Ovary (tissue), 7 donors: ENCODE measurements at regions not wholly inside any gene's neighbourhood (a gene's known extent, or its start where the extent isn't known, plus 50 kb on each side); places are given as distances from the start of the nearest gene placed in this dataset.

Experiments
- DNase-seq, 5 donors: peaks; one replicate each; pipeline ENCODE4 v3.0.0-alpha.2; 2019 to 2020
- H3K27ac ChIP-seq, 2 donors: fragments of 200-600 bp; one replicate each; pipeline versions ENCODE4 v1.5.1 to v1.8.0; 2019 to 2022
- H3K27me3 ChIP-seq: fragments of 200-600 bp; one replicate; pipeline ENCODE4 v1.8.0; 2022
- H3K36me3 ChIP-seq: fragments of 200-600 bp; sonication (generic); one replicate; pipeline ENCODE4 v1.5.1; 2019
- H3K4me1 ChIP-seq: one replicate; pipeline ENCODE4 v1.8.1; 2013; ENCODE audit warnings: mild to moderate bottlenecking, moderate library complexity; ENCODE audit not compliant: insufficient read depth
- H3K4me3 ChIP-seq: fragments of 200-600 bp; sonication (generic); one replicate; pipeline ENCODE4 v1.5.1; 2017
- H3K9me3 ChIP-seq, 2 donors: fragments of 200-600 bp in 1 of 2; sonication (generic) in 1 of 2; one replicate each; pipeline versions ENCODE4 v1.5.1 to v1.8.1; 2013 to 2019; ENCODE audit warnings: mild to moderate bottlenecking in 1 of 2, moderate library complexity in 1 of 2
- EP300 ChIP-seq: sonication (generic); formaldehyde crosslinking; IDR thresholded peaks from one replicate; pipeline ENCODE4 v1.6.1; 2017; ENCODE audit warnings: antibody characterized with exemption
- POLR2A ChIP-seq: fragments of 450-650 bp; IDR thresholded peaks from one replicate; pipeline ENCODE4 v1.6.1; 2017; ENCODE audit warnings: antibody characterized with exemption, mild to moderate bottlenecking, moderate library complexity
- WGBS, 3 donors: extraction: QIAGEN DNeasy Blood & Tissue Kit in 1 of 3; methylation state at CpG; one replicate each; pipeline versions ENCODE4 v1.1.5 to v1.1.7; 2013 to 2017; 5-methylcytosine and 5-hydroxymethylcytosine counted together
- intact Hi-C, 4 donors: fragments of 100-400 bp; cut with DNase I; formaldehyde crosslinking; loops; one replicate each; pipeline versions ENCODE4 v1.11.0 to v1.15.1; 2022 to 2023
- TF ChIP-seq, protein P1 (sequence below), 3 donors: fragments of 450-650 bp in 2 of 3; fragments of 200-600 bp in 1 of 3; IDR thresholded peaks; one replicate each; pipeline versions ENCODE4 v1.5.1 to v1.8.0; 2016 to 2022; ENCODE audit warnings: antibody characterized with exemption in 3 of 3, mild to moderate bottlenecking in 1 of 3
- donor health status: DM: no; HTN: no; CAD: no; lungs with moderate emphysema.
- donor health status: DM: no; HTN: no; CAD: no.
- donor health status: Bipolar disorder and iron deficiency.
- donor health status: DM: no; HTN: no; CAD: no.
- donor health status: DM: yes; HTN: yes; CAD: no.

DNA sequence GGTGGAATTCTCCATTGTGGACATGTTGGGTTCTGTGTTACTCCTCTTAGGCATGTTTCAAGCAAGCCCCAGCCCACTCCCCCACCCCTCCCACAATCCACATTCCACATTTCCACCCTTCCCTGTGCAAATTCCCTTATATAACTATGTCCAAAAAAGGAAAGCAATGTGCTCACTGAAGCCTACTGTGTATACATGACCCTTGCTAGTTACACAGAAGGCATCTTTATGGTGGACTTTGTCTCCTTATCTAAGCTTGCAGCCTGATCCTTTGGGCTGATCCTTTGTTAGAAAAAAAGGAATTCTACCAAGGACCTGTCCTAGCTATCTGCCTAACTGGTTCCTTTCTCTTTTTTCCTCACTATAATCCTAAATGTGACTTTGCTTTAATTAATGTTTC, 796.8 kb downstream of the NLGN4X start:
- DNase-seq: no peak
- intact Hi-C loops: no loop called here
- Histone ChIP-seq H3K4me1 (no peaks in the 10 kb centered on the region), H3K27me3 (no peaks in the 10 kb centered on the region), H3K9me3 (no peaks in the 10 kb centered on the region), H3K36me3 (no peaks in the 10 kb centered on the region), H3K4me3 (no peak overlapping the region), H3K27ac (no peak overlapping the region)
- TF ChIP-seq, protein P1, sequence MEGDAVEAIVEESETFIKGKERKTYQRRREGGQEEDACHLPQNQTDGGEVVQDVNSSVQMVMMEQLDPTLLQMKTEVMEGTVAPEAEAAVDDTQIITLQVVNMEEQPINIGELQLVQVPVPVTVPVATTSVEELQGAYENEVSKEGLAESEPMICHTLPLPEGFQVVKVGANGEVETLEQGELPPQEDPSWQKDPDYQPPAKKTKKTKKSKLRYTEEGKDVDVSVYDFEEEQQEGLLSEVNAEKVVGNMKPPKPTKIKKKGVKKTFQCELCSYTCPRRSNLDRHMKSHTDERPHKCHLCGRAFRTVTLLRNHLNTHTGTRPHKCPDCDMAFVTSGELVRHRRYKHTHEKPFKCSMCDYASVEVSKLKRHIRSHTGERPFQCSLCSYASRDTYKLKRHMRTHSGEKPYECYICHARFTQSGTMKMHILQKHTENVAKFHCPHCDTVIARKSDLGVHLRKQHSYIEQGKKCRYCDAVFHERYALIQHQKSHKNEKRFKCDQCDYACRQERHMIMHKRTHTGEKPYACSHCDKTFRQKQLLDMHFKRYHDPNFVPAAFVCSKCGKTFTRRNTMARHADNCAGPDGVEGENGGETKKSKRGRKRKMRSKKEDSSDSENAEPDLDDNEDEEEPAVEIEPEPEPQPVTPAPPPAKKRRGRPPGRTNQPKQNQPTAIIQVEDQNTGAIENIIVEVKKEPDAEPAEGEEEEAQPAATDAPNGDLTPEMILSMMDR (IDR thresholded peaks at IDR 0.05): no peak
- TF ChIP-seq EP300: no peak
- no peak for TF ChIP-seq POLR2A

DNA sequence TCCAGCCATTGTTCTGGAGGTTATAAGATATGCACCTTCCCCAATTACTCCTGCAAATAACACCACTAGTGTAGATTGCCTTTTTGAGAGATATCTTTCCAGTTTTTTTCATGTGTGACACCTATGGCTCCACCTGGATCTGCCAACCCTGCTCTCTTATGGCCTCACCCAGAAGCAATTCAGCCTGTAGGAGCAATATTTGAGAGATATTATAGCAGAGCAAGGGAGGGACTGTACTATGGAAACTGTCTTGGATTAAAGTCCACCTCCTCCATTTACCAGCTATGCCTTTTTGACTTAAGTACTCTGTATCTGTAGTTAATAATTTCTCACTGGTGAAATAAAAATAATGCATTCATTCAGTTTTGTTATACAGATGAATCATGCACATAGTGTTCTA, 803.5 kb downstream of the NLGN4X start:
- H3K4me1 ChIP-seq: no peaks in the 10 kb centered on the region
- intact Hi-C loops: no loop called here
- no peaks in the 10 kb centered on the region for H3K36me3 ChIP-seq
- H3K27ac ChIP-seq: no peak overlapping the region
- H3K4me3 ChIP-seq: no peak overlapping the region
- no peaks in the 10 kb centered on the region for H3K9me3 ChIP-seq
- TF ChIP-seq, protein P1 (IDR thresholded peaks at IDR 0.05): no peak
- no peak for TF ChIP-seq POLR2A
- no peak for TF ChIP-seq EP300
- no peak for DNase-seq
- no peaks in the 10 kb centered on the region for H3K27me3 ChIP-seq

DNA sequence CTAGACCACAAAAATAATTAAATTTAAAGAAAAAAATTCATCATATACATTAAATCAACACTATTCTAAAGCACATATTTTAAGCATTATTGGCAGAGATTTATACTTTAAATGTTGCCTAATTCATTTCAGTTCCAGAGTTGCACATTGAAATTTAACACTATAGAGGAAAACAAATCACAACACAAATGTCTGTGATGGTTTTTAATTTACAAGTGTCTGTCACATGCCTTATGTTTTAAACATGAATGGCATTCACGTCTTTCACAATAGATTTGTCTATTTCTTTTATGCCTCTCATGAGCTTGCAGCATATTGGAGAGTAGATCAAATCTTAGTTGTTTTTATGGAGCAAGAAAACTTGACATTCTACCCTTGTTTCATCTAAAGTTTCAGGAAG, 811.3 kb downstream of the NLGN4X start:
- no peak overlapping the region for H3K27ac ChIP-seq
- H3K4me1 ChIP-seq: no peaks in the 10 kb centered on the region
- no peaks in the 10 kb centered on the region for H3K9me3 ChIP-seq
- no peak for DNase-seq
- intact Hi-C loops: no loop called here
- TF ChIP-seq POLR2A: no peak
- no peak for TF ChIP-seq EP300
- TF ChIP-seq, protein P1 (IDR thresholded peaks at IDR 0.05): no peak
- WGBS, 3 donors: 57 to 68% (median 58%) methylated on average over 1 of the region's 1 CpG
- H3K36me3 ChIP-seq: no peaks in the 10 kb centered on the region
- no peaks in the 10 kb centered on the region for H3K27me3 ChIP-seq
- H3K4me3 ChIP-seq: no peak overlapping the region

DNA sequence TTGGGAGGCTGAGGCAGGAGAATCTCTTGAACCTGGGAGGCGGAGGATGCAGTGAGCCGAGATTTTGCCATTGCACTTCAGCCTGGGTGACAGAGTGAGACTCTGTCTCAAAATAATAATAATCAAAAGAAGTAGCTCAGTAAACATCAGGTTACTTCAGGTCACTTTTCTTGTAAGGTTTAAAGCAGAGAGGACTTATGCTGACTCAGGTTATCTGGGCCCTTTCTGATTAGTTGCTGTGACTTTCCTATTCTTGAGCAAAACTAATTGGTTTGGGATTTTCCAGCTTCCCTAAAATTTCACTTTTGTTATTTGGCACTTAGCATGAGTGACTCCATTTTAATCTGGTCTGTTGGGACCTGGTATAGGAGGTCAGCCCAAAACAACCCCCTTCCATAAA, 812.9 kb downstream of the NLGN4X start:
- Histone ChIP-seq H3K4me1 (no peaks in the 10 kb centered on the region), H3K27me3 (no peaks in the 10 kb centered on the region), H3K36me3 (no peaks in the 10 kb centered on the region), H3K9me3 (no peaks in the 10 kb centered on the region), H3K4me3 (no peak overlapping the region), H3K27ac (no peak overlapping the region)
- TF ChIP-seq, protein P1 (IDR thresholded peaks at IDR 0.05): no peak
- TF ChIP-seq POLR2A: no peak
- TF ChIP-seq EP300: no peak
- DNase-seq: no peak
- 90 to 94% (median 94%) methylated on average over 2 of the region's 2 CpGs for WGBS, 3 donors
- intact Hi-C loops: no loop called here

- Histone ChIP-seq H3K9me3 (no peaks in the 10 kb centered on the region), H3K36me3 (no peaks in the 10 kb centered on the region), H3K4me3 (no peak overlapping the region), H3K27ac (no peak overlapping the region), H3K27me3 (no peaks in the 10 kb centered on the region), H3K4me1 (no peaks in the 10 kb centered on the region)
- TF ChIP-seq POLR2A: no peak
- TF ChIP-seq, protein P1 (IDR thresholded peaks at IDR 0.05): no peak
- intact Hi-C loops: no loop called here
- no peak for DNase-seq
- 69 to 75% (median 74%) methylated on average over 5 of the region's 5 CpGs for WGBS, 3 donors
Observed at GRCh38 chrX:5409106-5409505, 819.6 kb downstream of the NLGN4X start.
